ENCODE measurements at regions not wholly inside any gene's neighbourhood (a gene's known extent, or its start where the extent isn't known, plus 50 kb on each side); places are given as distances from the start of the nearest gene placed in this dataset.

DNA sequence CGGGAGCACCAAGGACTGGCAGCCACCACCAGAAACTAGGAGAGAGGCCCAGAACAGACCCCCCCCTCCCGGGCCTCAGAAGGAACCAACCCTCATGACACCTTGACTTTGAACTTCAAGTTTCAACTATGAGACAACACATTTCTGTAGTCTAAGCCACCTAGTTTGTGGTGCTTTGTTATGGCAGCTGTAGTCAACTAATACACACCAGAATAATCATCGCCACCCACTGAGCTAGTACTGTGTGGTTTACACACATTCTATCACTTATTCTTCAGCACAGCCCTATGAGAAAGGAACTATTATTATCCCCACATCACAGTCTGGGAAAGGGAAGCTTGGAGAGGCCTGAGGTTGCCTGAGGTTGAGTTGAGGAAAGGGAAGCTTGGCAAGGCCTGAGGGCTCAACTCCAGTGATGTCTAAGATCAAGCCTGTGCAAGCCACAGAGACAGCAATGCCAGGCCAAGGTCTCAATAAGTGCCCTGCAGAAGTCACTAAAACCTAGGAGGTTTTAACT lies 126.6 kb downstream of the FHDC1 start:
- DNase-seq (ENCODE audit: low spot score) = no peak
- no peak overlapping the region for H3K27ac ChIP-seq
- H3K4me3 ChIP-seq = no peak overlapping the region
- intact Hi-C loops (cut with DNase I) = no loop called here
- H3K4me1 ChIP-seq (replicated peaks) = peaks cover 5% of the 10 kb centered on the region
- no peaks in the 10 kb centered on the region for H3K27me3 ChIP-seq (replicated peaks; ENCODE audit: insufficient read depth)
- H3K36me3 ChIP-seq = no peaks in the 10 kb centered on the region
- WGBS = 85% methylated on average over 3 of the region's 3 CpGs
- TF ChIP-seq POLR2A (IDR thresholded peaks at IDR 0.05) = no peak
- TF ChIP-seq POLR2AphosphoS5 (IDR thresholded peaks at IDR 0.05) = no peak
- TF ChIP-seq, protein P1, sequence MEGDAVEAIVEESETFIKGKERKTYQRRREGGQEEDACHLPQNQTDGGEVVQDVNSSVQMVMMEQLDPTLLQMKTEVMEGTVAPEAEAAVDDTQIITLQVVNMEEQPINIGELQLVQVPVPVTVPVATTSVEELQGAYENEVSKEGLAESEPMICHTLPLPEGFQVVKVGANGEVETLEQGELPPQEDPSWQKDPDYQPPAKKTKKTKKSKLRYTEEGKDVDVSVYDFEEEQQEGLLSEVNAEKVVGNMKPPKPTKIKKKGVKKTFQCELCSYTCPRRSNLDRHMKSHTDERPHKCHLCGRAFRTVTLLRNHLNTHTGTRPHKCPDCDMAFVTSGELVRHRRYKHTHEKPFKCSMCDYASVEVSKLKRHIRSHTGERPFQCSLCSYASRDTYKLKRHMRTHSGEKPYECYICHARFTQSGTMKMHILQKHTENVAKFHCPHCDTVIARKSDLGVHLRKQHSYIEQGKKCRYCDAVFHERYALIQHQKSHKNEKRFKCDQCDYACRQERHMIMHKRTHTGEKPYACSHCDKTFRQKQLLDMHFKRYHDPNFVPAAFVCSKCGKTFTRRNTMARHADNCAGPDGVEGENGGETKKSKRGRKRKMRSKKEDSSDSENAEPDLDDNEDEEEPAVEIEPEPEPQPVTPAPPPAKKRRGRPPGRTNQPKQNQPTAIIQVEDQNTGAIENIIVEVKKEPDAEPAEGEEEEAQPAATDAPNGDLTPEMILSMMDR (IDR thresholded peaks at IDR 0.05) = no peak
- H3K9me3 ChIP-seq = no peaks in the 10 kb centered on the region

DNA sequence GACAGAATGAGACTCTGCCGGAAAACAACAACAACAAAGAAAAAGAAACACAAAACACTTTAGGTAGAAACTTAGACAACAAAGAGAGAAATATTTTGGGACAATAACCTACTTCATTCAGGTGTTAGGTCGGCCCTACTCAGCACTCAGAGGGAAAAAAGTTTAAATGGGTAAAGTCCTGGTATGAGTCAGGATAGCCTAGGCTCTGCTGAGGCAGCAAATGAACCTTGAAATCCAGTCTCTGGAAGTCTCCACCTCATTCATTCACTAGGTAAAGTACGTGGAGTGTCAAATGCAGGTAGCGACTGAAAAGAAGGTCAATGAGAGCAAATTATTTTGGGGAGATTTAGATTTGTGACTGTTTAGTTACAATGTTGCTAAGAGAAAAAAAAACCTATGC lies 127.4 kb downstream of the FHDC1 start:
- intact Hi-C loops (cut with DNase I) = no loop called here
- Histone ChIP-seq H3K4me3 (no peak overlapping the region), H3K27ac (no peak overlapping the region), H3K4me1 (replicated peaks) (peaks cover 5% of the 10 kb centered on the region), H3K9me3 (no peaks in the 10 kb centered on the region), H3K36me3 (no peaks in the 10 kb centered on the region), H3K27me3 (replicated peaks; ENCODE audit: insufficient read depth) (no peaks in the 10 kb centered on the region)
- TF ChIP-seq POLR2AphosphoS5 (IDR thresholded peaks at IDR 0.05) (no peak), POLR2A (IDR thresholded peaks at IDR 0.05) (no peak)
- TF ChIP-seq, protein P1 (IDR thresholded peaks at IDR 0.05) = no peak
- WGBS = 94% methylated on average over 4 of the region's 4 CpGs
- no peak for DNase-seq (ENCODE audit: low spot score)

DNA sequence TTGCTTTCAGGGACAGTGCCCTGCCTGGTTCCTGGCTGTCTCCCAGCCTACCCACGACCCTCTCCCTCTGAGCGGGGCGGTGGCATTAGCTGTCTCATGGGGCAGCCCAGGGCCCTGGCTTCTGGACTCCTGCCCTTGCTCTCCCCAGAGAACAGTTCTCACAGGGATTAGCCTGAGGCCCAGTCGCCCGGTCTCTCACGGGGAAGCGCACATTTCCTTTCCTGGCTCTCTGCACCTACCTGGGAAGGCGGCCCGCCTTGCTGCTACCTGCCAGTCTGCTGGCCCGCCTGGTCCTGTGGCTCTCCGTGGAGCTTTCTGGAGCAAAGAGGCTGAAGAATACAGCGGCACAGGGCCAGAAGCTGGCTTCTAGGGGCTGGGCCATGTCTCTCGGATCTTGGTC lies 128.4 kb downstream of the FHDC1 start:
- no peaks in the 10 kb centered on the region for H3K36me3 ChIP-seq
- peak overlapping the region; percentile 63 to 73 for H3K27ac ChIP-seq
- DNase-seq (ENCODE audit: low spot score) = peak; percentile 66
- WGBS = 26% methylated on average over 13 of the region's 13 CpGs
- H3K27me3 ChIP-seq (replicated peaks; ENCODE audit: insufficient read depth) = no peaks in the 10 kb centered on the region
- H3K9me3 ChIP-seq = no peaks in the 10 kb centered on the region
- peaks cover 5% of the 10 kb centered on the region for H3K4me1 ChIP-seq (replicated peaks)
- TF ChIP-seq, protein P1 (IDR thresholded peaks at IDR 0.05) = no peak
- TF ChIP-seq POLR2A (IDR thresholded peaks at IDR 0.05) (no peak), POLR2AphosphoS5 (IDR thresholded peaks at IDR 0.05) (no peak)
- intact Hi-C loops (cut with DNase I) = no loop called here
- H3K4me3 ChIP-seq = no peak overlapping the region

DNA sequence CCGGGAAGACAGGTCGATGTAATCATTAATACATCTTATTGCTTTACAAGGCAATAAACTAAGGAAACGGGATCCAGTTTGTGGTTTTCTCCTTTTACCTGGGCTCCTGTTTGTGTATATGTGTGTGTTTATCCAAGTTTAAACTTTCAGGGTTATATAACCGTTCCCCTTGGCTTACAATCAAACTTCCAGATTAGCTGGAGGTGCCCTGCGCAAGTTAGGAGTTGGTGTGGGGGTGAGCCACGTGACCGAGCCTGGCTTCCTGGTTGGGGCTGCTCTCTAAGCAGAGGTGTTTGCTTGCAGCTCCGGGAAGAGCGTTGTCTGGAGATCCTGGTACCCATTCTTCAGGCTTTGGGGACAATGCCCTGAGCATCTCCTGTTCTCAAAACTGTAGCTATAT lies 129.2 kb downstream of the FHDC1 start:
- peak overlapping the region; percentile 63 to 73 for H3K27ac ChIP-seq
- 26% methylated on average over 9 of the region's 9 CpGs for WGBS

DNA sequence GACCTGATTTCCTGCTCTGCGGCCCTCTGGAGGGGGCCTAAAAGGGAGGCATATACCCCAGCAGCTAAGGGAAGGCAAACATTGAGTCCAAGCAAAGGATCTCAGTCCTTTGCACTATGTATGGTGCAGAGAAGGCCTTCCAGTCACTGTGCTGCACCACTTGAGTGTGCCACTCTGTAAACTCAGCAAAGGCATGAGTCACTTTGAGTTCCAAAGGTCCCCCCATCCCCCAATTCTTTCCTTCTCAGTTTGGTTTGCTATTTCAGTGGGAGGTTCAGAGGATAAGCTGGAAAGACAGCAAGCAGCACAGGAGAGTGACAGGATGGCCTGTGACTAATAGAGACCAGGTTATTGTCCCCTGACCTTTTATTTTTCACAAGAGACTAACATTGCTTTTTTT lies 131.3 kb downstream of the FHDC1 start:
- TF ChIP-seq POLR2AphosphoS5 (IDR thresholded peaks at IDR 0.05) (no peak), POLR2A (IDR thresholded peaks at IDR 0.05) (no peak)
- TF ChIP-seq, protein P1 (IDR thresholded peaks at IDR 0.05) = no peak
- H3K27ac ChIP-seq = no peak overlapping the region
- H3K9me3 ChIP-seq = no peaks in the 10 kb centered on the region
- H3K27me3 ChIP-seq (replicated peaks; ENCODE audit: insufficient read depth) = no peaks in the 10 kb centered on the region
- 65% methylated on average over 1 of the region's 1 CpG for WGBS
- no peak for DNase-seq (ENCODE audit: low spot score)
- H3K36me3 ChIP-seq = no peaks in the 10 kb centered on the region
- H3K4me1 ChIP-seq (replicated peaks) = peaks cover 5% of the 10 kb centered on the region
- no peak overlapping the region for H3K4me3 ChIP-seq
- intact Hi-C loops (cut with DNase I) = no loop called here

More for the DNA sequence above, 129.2 kb downstream of the FHDC1 start:
- intact Hi-C loops (cut with DNase I) = no loop called here
- Histone ChIP-seq H3K4me3 (no peak overlapping the region), H3K27me3 (replicated peaks; ENCODE audit: insufficient read depth) (no peaks in the 10 kb centered on the region), H3K9me3 (no peaks in the 10 kb centered on the region), H3K4me1 (replicated peaks) (peaks cover 5% of the 10 kb centered on the region), H3K36me3 (no peaks in the 10 kb centered on the region)
- DNase-seq (ENCODE audit: low spot score) = peak; percentile 68
- TF ChIP-seq, protein P1 (IDR thresholded peaks at IDR 0.05) = no peak
- peak; percentile 36 for TF ChIP-seq POLR2AphosphoS5 (IDR thresholded peaks at IDR 0.05)
- no peak for TF ChIP-seq POLR2A (IDR thresholded peaks at IDR 0.05)
